ENCODE measurements at regions not wholly inside any gene's neighbourhood (a gene's known extent, or its start where the extent isn't known, plus 50 kb on each side); places are given as distances from the start of the nearest gene placed in this dataset.

DNA sequence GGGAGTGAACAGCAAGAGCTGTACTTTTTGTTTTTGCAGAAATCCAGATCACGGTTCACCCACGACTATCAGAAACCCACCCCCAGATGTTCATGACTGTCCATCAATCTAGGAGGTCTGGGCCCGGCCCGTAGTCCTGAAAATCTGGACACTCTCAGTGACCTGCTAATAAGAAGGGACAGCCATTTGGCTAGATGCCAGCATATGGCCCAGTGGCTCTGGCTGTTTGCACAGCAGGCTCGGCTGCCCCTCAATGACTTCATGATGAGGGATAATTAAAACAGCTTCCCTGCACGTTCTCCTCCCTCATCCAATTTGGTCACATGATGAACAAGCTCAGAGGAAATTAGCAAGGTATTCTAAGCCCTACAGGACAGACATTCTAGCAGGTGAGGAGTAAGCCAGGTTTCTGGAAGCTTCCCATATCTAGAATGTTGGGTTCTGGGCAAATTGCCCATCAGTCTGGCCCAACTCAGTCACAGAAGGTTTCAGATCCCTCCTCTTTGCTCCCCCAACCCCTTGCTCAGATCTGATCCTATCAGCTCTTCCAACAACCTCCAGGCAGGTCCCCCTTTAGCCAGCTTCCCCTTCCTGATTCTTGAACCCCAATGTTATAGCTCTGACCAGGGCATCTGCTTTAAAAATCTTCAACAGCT, 397.3 kb downstream of the SHANK2 start:
- no peaks in the 10 kb centered on the region for H3K4me1 ChIP-seq (ENCODE audit: low read length)
- no peaks in the 10 kb centered on the region for H3K9me2 ChIP-seq (replicated peaks; ENCODE audit: insufficient read depth, low read length)
- no peak for DNase-seq
- no peaks in the 10 kb centered on the region for H3K27me3 ChIP-seq (ENCODE audit: low read length)
- no peak overlapping the region for H3K4me3 ChIP-seq (ENCODE audit: low read length)
- H3K36me3 ChIP-seq (ENCODE audit: insufficient read depth, low read length), result no peaks in the 10 kb centered on the region
- no peaks in the 10 kb centered on the region for H4K20me1 ChIP-seq (ENCODE audit: insufficient read depth, low read depth, low read length)
- H3K27ac ChIP-seq (ENCODE audit: low read length), result no peak overlapping the region
- no peak overlapping the region for H2AFZ ChIP-seq (ENCODE audit: low read length)
- no peak overlapping the region for H3K9ac ChIP-seq (ENCODE audit: low read length)
- no peaks in the 10 kb centered on the region for H3K9me3 ChIP-seq (ENCODE audit: low read length)
- H3K4me2 ChIP-seq (ENCODE audit: low read depth, low read length, poor library complexity, severe bottlenecking), result no peak overlapping the region
- H3K79me2 ChIP-seq (ENCODE audit: low read length), result no peaks in the 10 kb centered on the region

- Histone ChIP-seq H3K9me3 (ENCODE audit: low read length) (no peaks in the 10 kb centered on the region), H3K27ac (ENCODE audit: low read length) (no peak overlapping the region), H3K4me3 (ENCODE audit: low read length) (no peak overlapping the region), H4K20me1 (ENCODE audit: insufficient read depth, low read depth, low read length) (no peaks in the 10 kb centered on the region), H3K27me3 (ENCODE audit: low read length) (no peaks in the 10 kb centered on the region), H3K9ac (ENCODE audit: low read length) (no peak overlapping the region), H3K4me1 (ENCODE audit: low read length) (no peaks in the 10 kb centered on the region), H3K36me3 (ENCODE audit: insufficient read depth, low read length) (no peaks in the 10 kb centered on the region), H3K79me2 (ENCODE audit: low read length) (no peaks in the 10 kb centered on the region), H3K9me2 (replicated peaks; ENCODE audit: insufficient read depth, low read length) (no peaks in the 10 kb centered on the region), H3K4me2 (ENCODE audit: low read depth, low read length, poor library complexity, severe bottlenecking) (no peak overlapping the region), H2AFZ (ENCODE audit: low read length) (no peak overlapping the region)
- DNase-seq, result no peak
Observed at GRCh38 chr11:70857894-70858293, 394.5 kb downstream of the SHANK2 start.

GRCh38 chr11:70859180-70859579, 393.2 kb downstream of the SHANK2 start:
- H2AFZ ChIP-seq (ENCODE audit: low read length), result no peak overlapping the region
- H3K79me2 ChIP-seq (ENCODE audit: low read length), result no peaks in the 10 kb centered on the region
- H3K36me3 ChIP-seq (ENCODE audit: insufficient read depth, low read length), result no peaks in the 10 kb centered on the region
- DNase-seq, result no peak
- no peaks in the 10 kb centered on the region for H3K4me1 ChIP-seq (ENCODE audit: low read length)
- H3K9me2 ChIP-seq (replicated peaks; ENCODE audit: insufficient read depth, low read length), result no peaks in the 10 kb centered on the region
- H4K20me1 ChIP-seq (ENCODE audit: insufficient read depth, low read depth, low read length), result no peaks in the 10 kb centered on the region
- H3K9ac ChIP-seq (ENCODE audit: low read length), result no peak overlapping the region
- no peaks in the 10 kb centered on the region for H3K27me3 ChIP-seq (ENCODE audit: low read length)
- H3K4me3 ChIP-seq (ENCODE audit: low read length), result no peak overlapping the region
- H3K9me3 ChIP-seq (ENCODE audit: low read length), result no peaks in the 10 kb centered on the region
- no peak overlapping the region for H3K27ac ChIP-seq (ENCODE audit: low read length)
- no peak overlapping the region for H3K4me2 ChIP-seq (ENCODE audit: low read depth, low read length, poor library complexity, severe bottlenecking)

- no peak overlapping the region for H3K27ac ChIP-seq (ENCODE audit: low read length)
- H4K20me1 ChIP-seq (ENCODE audit: insufficient read depth, low read depth, low read length), result no peaks in the 10 kb centered on the region
- no peak overlapping the region for H3K9ac ChIP-seq (ENCODE audit: low read length)
- no peak overlapping the region for H3K4me2 ChIP-seq (ENCODE audit: low read depth, low read length, poor library complexity, severe bottlenecking)
- H3K27me3 ChIP-seq (ENCODE audit: low read length), result no peaks in the 10 kb centered on the region
- H3K4me3 ChIP-seq (ENCODE audit: low read length), result no peak overlapping the region
- H3K9me2 ChIP-seq (replicated peaks; ENCODE audit: insufficient read depth, low read length), result no peaks in the 10 kb centered on the region
- no peaks in the 10 kb centered on the region for H3K79me2 ChIP-seq (ENCODE audit: low read length)
- no peaks in the 10 kb centered on the region for H3K9me3 ChIP-seq (ENCODE audit: low read length)
- H3K4me1 ChIP-seq (ENCODE audit: low read length), result no peaks in the 10 kb centered on the region
- DNase-seq, result no peak
- no peaks in the 10 kb centered on the region for H3K36me3 ChIP-seq (ENCODE audit: insufficient read depth, low read length)
- no peak overlapping the region for H2AFZ ChIP-seq (ENCODE audit: low read length)
Observed at GRCh38 chr11:70860888-70861287, 391.5 kb downstream of the SHANK2 start.

DNA sequence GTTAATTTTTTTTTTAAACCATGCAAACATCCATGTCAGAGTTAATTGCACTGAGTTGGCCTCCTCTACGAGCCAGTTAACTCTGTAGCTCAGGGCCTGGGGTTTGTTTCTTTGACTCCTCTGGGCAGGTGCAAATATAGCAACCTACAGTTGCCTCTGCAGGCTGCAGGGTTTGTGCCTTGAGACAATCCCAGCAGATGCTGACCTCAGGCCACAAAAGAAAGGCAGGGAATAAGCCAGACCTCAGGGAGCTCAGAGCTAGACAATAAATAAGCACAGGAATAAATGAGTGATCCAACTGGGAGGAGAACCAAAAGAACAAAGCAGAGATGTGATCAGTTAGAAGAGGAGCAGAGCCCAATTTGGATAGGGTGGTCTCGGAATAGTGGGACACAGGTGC, 390.8 kb downstream of the SHANK2 start:
- Histone ChIP-seq H3K9ac (ENCODE audit: low read length) (no peak overlapping the region), H3K4me2 (ENCODE audit: low read depth, low read length, poor library complexity, severe bottlenecking) (no peak overlapping the region), H3K36me3 (ENCODE audit: insufficient read depth, low read length) (no peaks in the 10 kb centered on the region), H3K4me1 (ENCODE audit: low read length) (no peaks in the 10 kb centered on the region), H3K27me3 (ENCODE audit: low read length) (no peaks in the 10 kb centered on the region), H3K4me3 (ENCODE audit: low read length) (no peak overlapping the region), H4K20me1 (ENCODE audit: insufficient read depth, low read depth, low read length) (no peaks in the 10 kb centered on the region), H3K9me3 (ENCODE audit: low read length) (no peaks in the 10 kb centered on the region), H3K27ac (ENCODE audit: low read length) (no peak overlapping the region), H3K9me2 (replicated peaks; ENCODE audit: insufficient read depth, low read length) (no peaks in the 10 kb centered on the region), H2AFZ (ENCODE audit: low read length) (no peak overlapping the region), H3K79me2 (ENCODE audit: low read length) (no peaks in the 10 kb centered on the region)
- no peak for DNase-seq

GRCh38 chr11:70862093-70862492, 390.3 kb downstream of the SHANK2 start:
- Histone ChIP-seq H3K36me3 (ENCODE audit: insufficient read depth, low read length) (no peaks in the 10 kb centered on the region), H3K4me3 (ENCODE audit: low read length) (no peak overlapping the region), H3K79me2 (ENCODE audit: low read length) (no peaks in the 10 kb centered on the region), H3K9me3 (ENCODE audit: low read length) (no peaks in the 10 kb centered on the region), H4K20me1 (ENCODE audit: insufficient read depth, low read depth, low read length) (no peaks in the 10 kb centered on the region), H3K9ac (ENCODE audit: low read length) (no peak overlapping the region), H3K27me3 (ENCODE audit: low read length) (no peaks in the 10 kb centered on the region), H2AFZ (ENCODE audit: low read length) (no peak overlapping the region), H3K4me1 (ENCODE audit: low read length) (no peaks in the 10 kb centered on the region), H3K4me2 (ENCODE audit: low read depth, low read length, poor library complexity, severe bottlenecking) (no peak overlapping the region), H3K27ac (ENCODE audit: low read length) (no peak overlapping the region), H3K9me2 (replicated peaks; ENCODE audit: insufficient read depth, low read length) (no peaks in the 10 kb centered on the region)
- no peak for DNase-seq

- no peak for DNase-seq
- H3K4me2 ChIP-seq (ENCODE audit: low read depth, low read length, poor library complexity, severe bottlenecking), result no peak overlapping the region
- no peak overlapping the region for H2AFZ ChIP-seq (ENCODE audit: low read length)
- H3K9me3 ChIP-seq (ENCODE audit: low read length), result no peaks in the 10 kb centered on the region
- no peak overlapping the region for H3K9ac ChIP-seq (ENCODE audit: low read length)
- no peaks in the 10 kb centered on the region for H3K9me2 ChIP-seq (replicated peaks; ENCODE audit: insufficient read depth, low read length)
- no peak overlapping the region for H3K27ac ChIP-seq (ENCODE audit: low read length)
- H3K27me3 ChIP-seq (ENCODE audit: low read length), result no peaks in the 10 kb centered on the region
- H3K4me3 ChIP-seq (ENCODE audit: low read length), result no peak overlapping the region
- H4K20me1 ChIP-seq (ENCODE audit: insufficient read depth, low read depth, low read length), result no peaks in the 10 kb centered on the region
- H3K79me2 ChIP-seq (ENCODE audit: low read length), result no peaks in the 10 kb centered on the region
- H3K36me3 ChIP-seq (ENCODE audit: insufficient read depth, low read length), result no peaks in the 10 kb centered on the region
- H3K4me1 ChIP-seq (ENCODE audit: low read length), result no peaks in the 10 kb centered on the region
Observed at GRCh38 chr11:70863186-70863585, 389.2 kb downstream of the SHANK2 start.

- no peak for DNase-seq
- Histone ChIP-seq H3K4me3 (ENCODE audit: low read length) (no peak overlapping the region), H3K4me2 (ENCODE audit: low read depth, low read length, poor library complexity, severe bottlenecking) (no peak overlapping the region), H3K9me3 (ENCODE audit: low read length) (no peaks in the 10 kb centered on the region), H3K9me2 (replicated peaks; ENCODE audit: insufficient read depth, low read length) (no peaks in the 10 kb centered on the region), H4K20me1 (ENCODE audit: insufficient read depth, low read depth, low read length) (no peaks in the 10 kb centered on the region), H3K4me1 (ENCODE audit: low read length) (no peaks in the 10 kb centered on the region), H3K79me2 (ENCODE audit: low read length) (no peaks in the 10 kb centered on the region), H3K27ac (ENCODE audit: low read length) (no peak overlapping the region), H3K9ac (ENCODE audit: low read length) (no peak overlapping the region), H3K36me3 (ENCODE audit: insufficient read depth, low read length) (no peaks in the 10 kb centered on the region), H2AFZ (ENCODE audit: low read length) (no peak overlapping the region), H3K27me3 (ENCODE audit: low read length) (no peaks in the 10 kb centered on the region)
Observed at GRCh38 chr11:70863993-70864392, 388.4 kb downstream of the SHANK2 start.

DNA sequence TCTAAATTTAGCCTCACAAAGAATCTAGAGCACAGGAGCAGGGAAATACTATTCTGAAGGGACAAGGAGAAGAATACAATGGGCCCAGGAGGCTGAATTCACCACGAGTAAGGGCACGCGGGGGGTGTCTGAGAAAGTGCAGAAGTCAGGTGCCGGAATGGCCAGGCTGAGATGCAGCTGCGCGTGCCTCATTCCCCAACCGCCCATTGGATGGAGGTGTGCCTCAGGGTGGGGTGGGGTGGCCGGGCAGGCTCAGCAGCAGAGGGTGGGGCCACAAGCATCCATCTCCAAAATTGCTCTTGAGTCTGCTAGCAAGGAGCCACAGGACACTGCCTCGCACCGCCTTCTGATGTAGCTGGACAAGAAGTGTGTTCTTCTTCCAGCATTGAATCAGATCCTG, 387.0 kb downstream of the SHANK2 start:
- Histone ChIP-seq H3K9me3 (ENCODE audit: low read length) (no peaks in the 10 kb centered on the region), H3K9ac (ENCODE audit: low read length) (no peak overlapping the region), H3K4me1 (ENCODE audit: low read length) (no peaks in the 10 kb centered on the region), H2AFZ (ENCODE audit: low read length) (no peak overlapping the region), H3K79me2 (ENCODE audit: low read length) (no peaks in the 10 kb centered on the region), H3K27ac (ENCODE audit: low read length) (no peak overlapping the region), H4K20me1 (ENCODE audit: insufficient read depth, low read depth, low read length) (no peaks in the 10 kb centered on the region), H3K9me2 (replicated peaks; ENCODE audit: insufficient read depth, low read length) (no peaks in the 10 kb centered on the region), H3K36me3 (ENCODE audit: insufficient read depth, low read length) (no peaks in the 10 kb centered on the region), H3K4me3 (ENCODE audit: low read length) (no peak overlapping the region), H3K4me2 (ENCODE audit: low read depth, low read length, poor library complexity, severe bottlenecking) (no peak overlapping the region), H3K27me3 (ENCODE audit: low read length) (no peaks in the 10 kb centered on the region)
- DNase-seq, result no peak

Data from Karpas-422 (cell line).